ENCODE measurements at regions not wholly inside any gene's neighbourhood (a gene's known extent, or its start where the extent isn't known, plus 50 kb on each side); places are given as distances from the start of the nearest gene placed in this dataset.
"Not testable (repeated sequence)": the region's sequence is repeated elsewhere in the genome, so short reads cannot be mapped to it uniquely, and the experiment has no call there.

GRCh38 chr2:57049273-57049672, 865.5 kb downstream of the CCDC85A start:
- ChIA-PET POLR2A (no interaction called here), CTCF (ENCODE audit: low intra/inter-chr PET ratio, low total read pairs) (no interaction called here)
- WGBS (ENCODE audit: low lambda C conversion rate): 4% methylated on average over 3 of the region's 3 CpGs
- Histone ChIP-seq H3K9ac (ENCODE audit: insufficient read depth, low read depth, low read length) (no peak overlapping the region), H3K36me3 (replicated peaks in 1 of 2; ENCODE audit: control insufficient read depth in 1 of 2, insufficient read depth in 2 of 2, low read length in 2 of 2) (no peaks in the 10 kb centered on the region), H3K27ac (ENCODE audit: extremely low read length, insufficient read depth, low read length) (no peak overlapping the region), H3K9me3 (ENCODE audit: low read length) (peaks cover 64% of the 10 kb centered on the region), H3K4me2 (ENCODE audit: low read depth, low read length) (no peak overlapping the region), H2AFZ (ENCODE audit: low read length) (no peak overlapping the region), H3K27me3 (ENCODE audit: control insufficient read depth in 1 of 2, insufficient read depth in 2 of 2, low read length in 2 of 2) (no peaks in the 10 kb centered on the region), H3K4me3 (replicated peaks in 1 of 3; ENCODE audit: insufficient read depth in 1 of 3, low read depth in 2 of 3, low read length in 3 of 3) (no peak overlapping the region), H3K79me2 (ENCODE audit: insufficient read depth, low read length) (no peaks in the 10 kb centered on the region), H4K20me1 (ENCODE audit: insufficient read depth, low read length) (no peaks in the 10 kb centered on the region), H3K4me1 (ENCODE audit: insufficient read depth, low read length) (no peaks in the 10 kb centered on the region)
- FAIRE-seq: no peak
- no peak for ATAC-seq
- in situ Hi-C loops (cut with HindIII; ENCODE audit: extremely low pct_ligation_motif_present, low pct_unique_long_range_greater_than_20kb): no loop called here
- no peak for TF ChIP-seq NCOA2 (CRISPR knock-in tag; IDR thresholded peaks at IDR 0.05)
- TF ChIP-seq ZNF780A (CRISPR knock-in tag; IDR thresholded peaks at IDR 0.05): no peak
- no peak for TF ChIP-seq ZNF607 (CRISPR knock-in tag; IDR thresholded peaks at IDR 0.05; ENCODE audit: borderline replicate concordance)
- BruUV-seq (replicated peaks): no TSS peak
- intact Hi-C loops (cut with micrococcal nuclease; ENCODE audit: unreplicated experiment): no loop called here
- no peak for DNase-seq (ENCODE audit: low spot score)

GRCh38 chr2:57050007-57050406, 866.2 kb downstream of the CCDC85A start:
- Histone ChIP-seq H2AFZ (ENCODE audit: low read length) (no peak overlapping the region), H3K9me3 (ENCODE audit: low read length) (peaks cover 61% of the 10 kb centered on the region), H3K4me2 (ENCODE audit: low read depth, low read length) (no peak overlapping the region), H3K4me3 (replicated peaks in 1 of 3; ENCODE audit: insufficient read depth in 1 of 3, low read depth in 2 of 3, low read length in 3 of 3) (no peak overlapping the region), H3K4me1 (ENCODE audit: insufficient read depth, low read length) (no peaks in the 10 kb centered on the region), H3K79me2 (ENCODE audit: insufficient read depth, low read length) (no peaks in the 10 kb centered on the region), H3K27me3 (ENCODE audit: control insufficient read depth in 1 of 2, insufficient read depth in 2 of 2, low read length in 2 of 2) (no peaks in the 10 kb centered on the region), H3K9ac (ENCODE audit: insufficient read depth, low read depth, low read length) (no peak overlapping the region), H3K36me3 (replicated peaks in 1 of 2; ENCODE audit: control insufficient read depth in 1 of 2, insufficient read depth in 2 of 2, low read length in 2 of 2) (no peaks in the 10 kb centered on the region), H4K20me1 (ENCODE audit: insufficient read depth, low read length) (no peaks in the 10 kb centered on the region), H3K27ac (ENCODE audit: extremely low read length, insufficient read depth, low read length) (no peak overlapping the region)
- DNase-seq (ENCODE audit: low spot score): no peak
- CTCF ChIA-PET (ENCODE audit: low intra/inter-chr PET ratio, low total read pairs): no interaction called here
- POLR2A ChIA-PET: no interaction called here
- 16% methylated on average over 3 of the region's 3 CpGs for WGBS (ENCODE audit: low lambda C conversion rate)
- in situ Hi-C loops (cut with HindIII; ENCODE audit: extremely low pct_ligation_motif_present, low pct_unique_long_range_greater_than_20kb): no loop called here
- TF ChIP-seq PAF1 (CRISPR knock-in tag; IDR thresholded peaks at IDR 0.05) (no peak), ZNF430 (CRISPR knock-in tag; IDR thresholded peaks at IDR 0.05) (no peak), ZFP1 (CRISPR knock-in tag; IDR thresholded peaks at IDR 0.05) (no peak), ZNF224 (CRISPR knock-in tag; IDR thresholded peaks at IDR 0.05) (no peak), HDAC6 (IDR thresholded peaks at IDR 0.05; ENCODE audit: low read depth, low read length) (no peak), MBD4 (IDR thresholded peaks at IDR 0.05; ENCODE audit: borderline replicate concordance, low read length) (no peak), MBNL3 (CRISPR knock-in tag; conservative IDR thresholded peaks at IDR 0.05) (no peak), ZSCAN29 (CRISPR knock-in tag; conservative IDR thresholded peaks at IDR 0.05) (no peak), SNRNP70 (IDR thresholded peaks at IDR 0.05; ENCODE audit: low read depth, low read length) (no peak), ZFP36L2 (CRISPR knock-in tag; IDR thresholded peaks at IDR 0.05) (no peak)
- intact Hi-C loops (cut with micrococcal nuclease; ENCODE audit: unreplicated experiment): no loop called here
- ATAC-seq: no peak
- no peak for FAIRE-seq
- no TSS peak for BruUV-seq (replicated peaks)

- BruUV-seq (replicated peaks); H3K36me3 ChIP-seq (replicated peaks in 1 of 2; ENCODE audit: control insufficient read depth in 1 of 2, insufficient read depth in 2 of 2, low read length in 2 of 2); H3K27me3 ChIP-seq (ENCODE audit: control insufficient read depth in 1 of 2, insufficient read depth in 2 of 2, low read length in 2 of 2); H4K20me1 ChIP-seq (ENCODE audit: insufficient read depth, low read length); H3K9ac ChIP-seq (ENCODE audit: insufficient read depth, low read depth, low read length); ATAC-seq; H3K4me2 ChIP-seq (ENCODE audit: low read depth, low read length); FAIRE-seq; POLR2A ChIA-PET; H3K27ac ChIP-seq (ENCODE audit: extremely low read length, insufficient read depth, low read length); H3K4me1 ChIP-seq (ENCODE audit: insufficient read depth, low read length); intact Hi-C loops (cut with micrococcal nuclease; ENCODE audit: unreplicated experiment); DNase-seq (ENCODE audit: low spot score); H3K79me2 ChIP-seq (ENCODE audit: insufficient read depth, low read length); in situ Hi-C loops (cut with HindIII; ENCODE audit: extremely low pct_ligation_motif_present, low pct_unique_long_range_greater_than_20kb); H3K4me3 ChIP-seq (replicated peaks in 1 of 3; ENCODE audit: insufficient read depth in 1 of 3, low read depth in 2 of 3, low read length in 3 of 3); H2AFZ ChIP-seq (ENCODE audit: low read length); CTCF ChIA-PET (ENCODE audit: low intra/inter-chr PET ratio, low total read pairs): not testable (repeated sequence)
- 0% methylated on average over 1 of the region's 1 CpG for WGBS (ENCODE audit: low lambda C conversion rate)
- peaks cover 67% of the 10 kb centered on the region for H3K9me3 ChIP-seq (ENCODE audit: low read length)
Measured at GRCh38 chr2:57066301-57066700, 882.5 kb downstream of the CCDC85A start.
